Loucy (cell line): ENCODE measurements at regions not wholly inside any gene's neighbourhood (a gene's known extent, or its start where the extent isn't known, plus 50 kb on each side); places are given as distances from the start of the nearest gene placed in this dataset.

Experiments used
- CTCF ChIP-seq: fragments of 200-600 bp; sonication (generic); conservative IDR thresholded peaks from 2 replicates; pipeline ENCODE4 v1.5.1; 2014; ENCODE audit warnings: mild to moderate bottlenecking, antibody characterized with exemption, low read length
- EZH2phosphoT487 ChIP-seq: fragments of 200-600 bp; IDR thresholded peaks from 2 replicates; pipeline ENCODE4 v1.6.1; 2018; ENCODE audit warnings: antibody characterized with exemption, mild to moderate bottlenecking, moderate library complexity, borderline replicate concordance

- TF ChIP-seq CTCF = no peak
- no peak for TF ChIP-seq EZH2phosphoT487
These were observed 132.5 kb downstream of the NDUFA10 start for GRCh38 chr2:239892441-239893235.
